ENCODE measurements at regions not wholly inside any gene's neighbourhood (a gene's known extent, or its start where the extent isn't known, plus 50 kb on each side); places are given as distances from the start of the nearest gene placed in this dataset.

DNA sequence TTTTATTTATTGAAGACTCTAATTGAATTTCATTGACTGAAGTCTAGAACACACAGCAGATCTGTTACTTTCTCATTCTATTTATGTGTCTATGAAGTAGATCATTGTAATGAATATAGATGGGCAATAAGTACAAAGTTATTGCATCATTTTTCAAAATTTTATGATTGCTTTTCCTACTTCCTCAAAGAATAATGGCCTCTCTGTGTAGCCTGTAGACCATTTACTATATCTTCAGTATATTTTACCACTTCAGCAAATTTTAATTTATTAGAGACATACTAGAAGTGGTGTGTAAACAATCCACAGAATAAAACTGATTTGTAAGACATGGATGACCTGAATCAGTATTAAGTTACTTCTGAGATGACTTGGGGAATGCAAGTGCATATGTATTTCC lies 291.7 kb upstream of the FAR2 start:
- Mint-ChIP-seq H3K36me3 (ENCODE audit: insufficient read depth, unreplicated experiment) (no peaks in the 10 kb centered on the region), H3K4me1 (ENCODE audit: low read depth, unreplicated experiment) (no peaks in the 10 kb centered on the region), H3K27ac (ENCODE audit: unreplicated experiment) (no peak overlapping the region), H3K4me3 (ENCODE audit: unreplicated experiment) (no peak overlapping the region), H3K27me3 (ENCODE audit: insufficient read depth, unreplicated experiment) (peaks cover 17% of the 10 kb centered on the region), H3K9me3 (ENCODE audit: unreplicated experiment) (no peaks in the 10 kb centered on the region)
- intact Hi-C loops (cut with micrococcal nuclease; ENCODE audit: unreplicated experiment), result no loop called here
- Histone ChIP-seq H3K4me1 (no peaks in the 10 kb centered on the region), H3K9me3 (no peaks in the 10 kb centered on the region), H3K36me3 (ENCODE audit: control insufficient read depth, insufficient read depth, low read length) (no peaks in the 10 kb centered on the region), H3K27me3 (replicated peaks; ENCODE audit: control insufficient read depth, insufficient read depth, low read length) (no peaks in the 10 kb centered on the region), H3K4me3 (ENCODE audit: low read depth, low read length) (no peak overlapping the region)
- ChIA-PET POLR2A (no interaction called here), CTCF (no interaction called here)
- TF ChIP-seq, protein P1, sequence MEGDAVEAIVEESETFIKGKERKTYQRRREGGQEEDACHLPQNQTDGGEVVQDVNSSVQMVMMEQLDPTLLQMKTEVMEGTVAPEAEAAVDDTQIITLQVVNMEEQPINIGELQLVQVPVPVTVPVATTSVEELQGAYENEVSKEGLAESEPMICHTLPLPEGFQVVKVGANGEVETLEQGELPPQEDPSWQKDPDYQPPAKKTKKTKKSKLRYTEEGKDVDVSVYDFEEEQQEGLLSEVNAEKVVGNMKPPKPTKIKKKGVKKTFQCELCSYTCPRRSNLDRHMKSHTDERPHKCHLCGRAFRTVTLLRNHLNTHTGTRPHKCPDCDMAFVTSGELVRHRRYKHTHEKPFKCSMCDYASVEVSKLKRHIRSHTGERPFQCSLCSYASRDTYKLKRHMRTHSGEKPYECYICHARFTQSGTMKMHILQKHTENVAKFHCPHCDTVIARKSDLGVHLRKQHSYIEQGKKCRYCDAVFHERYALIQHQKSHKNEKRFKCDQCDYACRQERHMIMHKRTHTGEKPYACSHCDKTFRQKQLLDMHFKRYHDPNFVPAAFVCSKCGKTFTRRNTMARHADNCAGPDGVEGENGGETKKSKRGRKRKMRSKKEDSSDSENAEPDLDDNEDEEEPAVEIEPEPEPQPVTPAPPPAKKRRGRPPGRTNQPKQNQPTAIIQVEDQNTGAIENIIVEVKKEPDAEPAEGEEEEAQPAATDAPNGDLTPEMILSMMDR (IDR thresholded peaks at IDR 0.05; ENCODE audit: insufficient read depth in 1 of 2, low read depth in 1 of 2, low read length in 1 of 2, severe bottlenecking in 1 of 2, unreplicated experiment in 1 of 2), result no peak
- no TSS peak for BruUV-seq (replicated peaks)
- no peak for DNase-seq

DNA sequence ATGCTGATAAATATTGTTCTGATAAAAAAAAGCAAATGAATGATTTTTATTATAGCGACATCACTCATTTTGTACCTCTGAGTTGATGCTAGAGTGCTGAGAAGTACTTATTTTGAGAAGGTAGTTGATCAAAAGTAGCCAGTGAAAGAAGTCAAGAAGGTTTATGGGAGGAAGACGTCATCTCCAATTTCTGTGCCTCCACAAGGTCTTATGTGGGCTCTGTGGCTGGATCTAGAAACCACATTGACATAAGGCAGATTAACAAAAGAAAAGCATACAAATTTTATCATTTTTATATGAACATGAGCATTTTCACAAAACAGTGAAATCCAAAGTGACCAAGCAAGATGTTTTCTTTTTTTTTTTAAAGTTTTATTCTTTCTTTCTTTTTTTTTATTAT lies 289.5 kb upstream of the FAR2 start:
- H3K4me3 Mint-ChIP-seq (ENCODE audit: unreplicated experiment), result no peak overlapping the region
- no peaks in the 10 kb centered on the region for H3K36me3 Mint-ChIP-seq (ENCODE audit: insufficient read depth, unreplicated experiment)
- H3K27me3 Mint-ChIP-seq (ENCODE audit: insufficient read depth, unreplicated experiment), result peaks cover 23% of the 10 kb centered on the region
- DNase-seq, result no peak
- ChIA-PET POLR2A (no interaction called here), CTCF (no interaction called here)
- H3K4me3 ChIP-seq (ENCODE audit: low read depth, low read length), result no peak overlapping the region
- no peaks in the 10 kb centered on the region for H3K9me3 ChIP-seq
- intact Hi-C loops (cut with micrococcal nuclease; ENCODE audit: unreplicated experiment), result no loop called here
- H3K27ac Mint-ChIP-seq (ENCODE audit: unreplicated experiment), result no peak overlapping the region
- no peaks in the 10 kb centered on the region for H3K9me3 Mint-ChIP-seq (ENCODE audit: unreplicated experiment)
- no peaks in the 10 kb centered on the region for H3K4me1 ChIP-seq
- H3K4me1 Mint-ChIP-seq (ENCODE audit: low read depth, unreplicated experiment), result no peaks in the 10 kb centered on the region
- no peaks in the 10 kb centered on the region for H3K27me3 ChIP-seq (replicated peaks; ENCODE audit: control insufficient read depth, insufficient read depth, low read length)
- BruUV-seq (replicated peaks), result no TSS peak
- TF ChIP-seq, protein P1 (IDR thresholded peaks at IDR 0.05; ENCODE audit: insufficient read depth in 1 of 2, low read depth in 1 of 2, low read length in 1 of 2, severe bottlenecking in 1 of 2, unreplicated experiment in 1 of 2), result no peak
- no peaks in the 10 kb centered on the region for H3K36me3 ChIP-seq (ENCODE audit: control insufficient read depth, insufficient read depth, low read length)

DNA sequence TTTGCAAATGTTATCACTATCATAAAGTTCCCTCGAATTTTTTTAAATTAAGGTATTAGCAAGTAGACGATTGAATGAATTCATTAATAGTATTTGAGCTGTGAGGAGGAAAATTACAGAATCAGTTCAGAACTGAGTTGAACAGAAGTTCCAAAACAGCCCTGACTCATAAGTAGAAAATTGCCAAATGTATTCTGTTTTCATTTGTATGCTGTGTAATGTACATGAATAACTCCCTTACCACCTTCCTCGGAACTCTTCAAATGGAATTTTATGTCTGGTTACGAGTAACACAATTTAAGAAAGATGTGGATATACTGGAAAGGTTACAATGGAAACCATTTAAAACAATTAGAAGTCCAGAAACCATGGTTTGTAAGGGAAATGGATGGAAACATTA lies 283.3 kb upstream of the FAR2 start:
- Mint-ChIP-seq H3K27ac (ENCODE audit: unreplicated experiment) (no peak overlapping the region), H3K4me1 (ENCODE audit: low read depth, unreplicated experiment) (no peaks in the 10 kb centered on the region), H3K27me3 (ENCODE audit: insufficient read depth, unreplicated experiment) (peaks cover 19% of the 10 kb centered on the region), H3K4me3 (ENCODE audit: unreplicated experiment) (no peak overlapping the region), H3K36me3 (ENCODE audit: insufficient read depth, unreplicated experiment) (no peaks in the 10 kb centered on the region), H3K9me3 (ENCODE audit: unreplicated experiment) (no peaks in the 10 kb centered on the region)
- TF ChIP-seq, protein P1 (IDR thresholded peaks at IDR 0.05; ENCODE audit: insufficient read depth in 1 of 2, low read depth in 1 of 2, low read length in 1 of 2, severe bottlenecking in 1 of 2, unreplicated experiment in 1 of 2), result no peak
- no peaks in the 10 kb centered on the region for H3K9me3 ChIP-seq
- POLR2A ChIA-PET, result no interaction called here
- CTCF ChIA-PET, result no interaction called here
- H3K4me1 ChIP-seq, result no peaks in the 10 kb centered on the region
- intact Hi-C loops (cut with micrococcal nuclease; ENCODE audit: unreplicated experiment), result no loop called here
- no peaks in the 10 kb centered on the region for H3K27me3 ChIP-seq (replicated peaks; ENCODE audit: control insufficient read depth, insufficient read depth, low read length)
- no peaks in the 10 kb centered on the region for H3K36me3 ChIP-seq (ENCODE audit: control insufficient read depth, insufficient read depth, low read length)
- H3K4me3 ChIP-seq (ENCODE audit: low read depth, low read length), result no peak overlapping the region
- BruUV-seq (replicated peaks), result no TSS peak
- DNase-seq, result no peak
